ENCODE measurements at regions not wholly inside any gene's neighbourhood (a gene's known extent, or its start where the extent isn't known, plus 50 kb on each side); places are given as distances from the start of the nearest gene placed in this dataset.

DNA sequence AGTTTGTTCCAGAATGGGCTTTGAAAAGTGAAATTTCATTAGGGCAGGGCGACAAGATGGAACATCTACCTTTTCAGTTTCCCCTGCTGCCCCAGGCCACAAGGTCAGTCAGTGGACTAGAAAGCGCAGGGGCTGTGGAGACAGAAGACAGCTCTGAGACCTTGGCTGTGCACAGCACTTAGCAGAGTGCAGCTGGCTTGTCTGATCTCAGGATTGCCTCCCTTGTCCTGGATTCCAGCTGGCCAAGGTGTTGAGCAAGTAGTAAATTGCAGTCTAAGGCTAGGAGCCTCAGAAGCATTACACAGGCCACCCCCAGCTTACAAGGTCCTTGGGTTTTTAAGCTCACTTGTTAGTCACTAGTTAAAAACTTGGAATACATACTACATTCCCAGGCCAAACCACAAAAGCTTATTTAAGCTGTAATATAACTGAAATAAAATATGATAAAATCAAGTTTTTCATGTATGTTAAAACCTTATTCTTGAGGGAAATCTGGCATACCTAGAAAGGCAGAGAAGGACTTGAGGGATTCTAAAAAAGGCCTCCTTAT lies 67.3 kb upstream of the NPY start:
- DNase-seq, result no peak

DNA sequence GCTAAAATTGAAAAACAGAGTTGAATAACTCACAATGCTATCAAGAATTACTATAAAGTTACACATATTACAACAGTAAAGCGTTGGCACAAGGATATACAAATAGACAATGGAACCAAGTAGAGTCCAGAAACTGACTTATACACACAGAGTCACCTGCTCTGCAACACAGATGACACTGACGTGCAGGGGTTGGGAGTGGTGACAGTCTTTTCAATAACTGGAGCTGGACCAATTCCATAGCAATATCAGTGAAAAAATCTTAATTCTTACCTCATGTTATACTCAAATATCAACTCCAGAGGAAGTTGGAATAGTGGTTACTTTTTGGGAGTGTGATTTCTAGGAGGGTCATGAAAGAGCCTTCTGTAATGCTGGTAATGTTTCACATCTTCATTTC lies 62.5 kb upstream of the NPY start:
- DNase-seq, result no peak

DNA sequence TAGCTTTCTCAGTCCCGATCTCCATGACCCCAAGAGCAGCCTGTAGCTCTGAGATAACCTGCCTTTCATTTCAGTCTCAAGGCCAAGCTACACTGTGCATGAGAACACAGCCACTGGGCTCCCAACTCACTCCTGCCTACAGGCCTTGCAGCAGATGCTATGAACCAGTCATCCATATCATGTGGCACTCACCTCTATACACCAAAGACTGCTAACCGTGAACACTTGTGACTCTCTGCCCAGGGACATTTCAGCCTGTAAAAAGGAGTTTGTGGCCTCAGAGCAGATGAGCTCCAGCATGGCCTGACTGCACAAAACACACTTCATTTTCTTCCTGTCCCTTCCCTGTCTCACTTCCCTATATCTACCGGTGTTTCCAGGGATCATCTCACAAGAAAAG lies 56.9 kb upstream of the NPY start:
- DNase-seq, result no peak

DNA sequence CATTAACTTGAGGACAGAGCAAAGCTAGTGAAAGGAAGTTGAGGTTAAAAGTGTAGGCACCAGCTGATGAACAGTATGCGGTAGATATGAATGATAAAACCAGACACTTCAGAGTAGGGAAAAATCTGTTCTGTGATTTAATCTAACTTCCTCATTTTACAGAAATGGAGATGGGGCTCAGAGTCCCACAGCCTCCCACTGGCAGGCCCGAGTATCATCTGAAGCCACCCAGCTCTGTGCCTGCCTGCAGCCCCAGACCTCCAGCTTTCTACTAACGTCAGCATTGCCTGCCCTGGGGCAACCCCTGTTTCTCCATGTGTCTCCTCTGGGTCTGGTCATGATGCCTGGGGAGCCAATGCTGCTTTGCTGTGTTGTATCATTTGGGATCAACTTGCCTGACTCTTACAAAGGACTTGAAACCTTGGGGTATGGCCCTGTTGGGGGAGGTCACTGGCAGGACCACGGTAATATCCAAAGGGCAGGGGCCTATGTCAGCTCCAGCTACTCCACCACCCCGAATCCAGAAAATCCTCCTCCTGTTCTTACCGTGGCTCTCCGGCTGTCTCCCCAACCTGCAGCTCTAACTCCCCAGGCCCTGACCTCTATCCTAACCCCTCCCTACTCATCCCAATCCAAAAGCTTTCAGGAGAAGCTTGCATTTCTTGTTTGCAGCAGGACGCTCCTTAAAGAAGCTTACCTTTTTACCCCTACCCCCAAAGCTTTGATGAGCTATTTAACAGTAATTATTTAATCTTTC lies 56.2 kb upstream of the NPY start:
- peak; percentile 3 for DNase-seq

DNA sequence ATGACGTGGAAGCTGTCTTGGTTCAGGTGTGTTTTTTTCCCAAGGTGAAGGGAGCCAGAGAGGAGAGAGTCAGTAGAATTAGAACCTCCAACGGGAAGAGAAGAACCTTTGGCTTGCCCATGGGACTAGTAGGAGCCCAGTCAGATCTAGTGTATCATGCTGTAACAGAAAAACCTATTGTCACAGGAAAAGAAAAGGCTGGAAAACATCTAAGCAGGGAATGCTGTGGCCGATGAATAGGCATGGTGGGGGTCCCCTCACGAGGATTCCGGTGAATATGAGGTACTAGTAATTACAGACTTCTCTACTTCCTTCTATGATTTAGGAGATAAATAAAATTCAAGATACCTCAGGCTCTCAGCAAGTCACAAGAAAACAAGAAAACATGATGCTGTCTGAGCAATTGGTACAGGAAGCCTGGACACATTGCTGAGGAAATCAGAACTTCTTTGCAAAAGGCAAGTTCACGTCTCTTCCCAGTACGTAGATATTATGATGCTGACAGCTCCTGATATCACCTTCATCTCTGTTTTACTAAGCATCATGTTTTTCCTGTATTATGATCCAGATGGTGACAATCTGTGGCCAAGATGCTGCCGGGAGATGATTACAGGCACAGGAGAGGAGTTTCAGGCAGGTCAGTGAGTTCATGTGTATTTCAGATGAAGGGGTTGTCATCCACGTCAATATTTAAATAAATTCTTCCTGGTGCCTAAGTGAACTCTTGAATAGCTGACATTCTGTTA lies 54.3 kb upstream of the NPY start:
- no peak for DNase-seq

DNA sequence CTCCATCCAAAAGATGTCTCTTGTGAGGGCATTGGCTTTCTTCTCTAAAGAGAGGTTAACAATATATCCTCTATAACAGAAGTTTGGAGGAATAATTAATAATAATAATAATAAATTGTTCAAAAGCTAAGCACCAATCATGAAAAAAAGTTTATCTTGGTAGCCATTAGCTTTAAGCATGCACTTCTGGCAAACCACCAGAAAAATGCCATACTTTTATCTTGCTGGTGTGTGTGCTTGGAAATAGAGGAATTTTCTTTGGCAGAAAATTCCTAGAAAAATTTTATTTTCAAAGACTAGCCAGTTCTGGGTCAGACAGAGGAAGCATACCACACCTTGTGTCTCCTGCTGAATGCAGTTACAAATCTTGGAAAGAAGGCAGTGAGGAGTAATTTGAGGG lies 52.5 kb upstream of the NPY start:
- no peak for DNase-seq

DNA sequence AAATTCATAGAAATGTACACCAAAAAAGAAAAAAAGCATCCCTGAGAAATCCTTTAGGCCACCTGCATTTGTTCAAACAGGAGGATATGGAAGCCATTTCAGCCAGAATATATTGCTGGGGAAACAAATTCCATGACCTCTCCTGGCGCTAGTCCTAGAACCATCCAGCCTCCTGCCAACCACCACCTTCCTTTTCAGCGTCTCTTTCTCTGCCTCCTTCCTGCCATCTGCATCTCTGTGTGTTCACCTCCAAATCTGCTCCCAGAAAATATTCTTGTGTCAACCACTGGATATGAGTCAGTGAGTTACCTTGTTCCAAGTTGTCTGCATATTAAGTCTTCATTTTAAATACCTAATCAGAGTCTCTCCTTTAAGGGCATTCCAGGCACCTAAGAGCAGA lies 50.6 kb upstream of the NPY start:
- DNase-seq, result no peak

All from activated CD4-positive, alpha-beta T cell treated with anti-CD3 and anti-CD28 coated beads, Interleukin-2, Interleukin-6, amounts not matched to agents 100 ng/mL and 50 ng/mL, durations not matched to agents 16 hours and 8 hours (primary cell).